ENCODE measurements at regions not wholly inside any gene's neighbourhood (a gene's known extent, or its start where the extent isn't known, plus 50 kb on each side); places are given as distances from the start of the nearest gene placed in this dataset.

GRCh38 chr2:213224366-213224765 is 59.9 kb upstream of the SPAG16 start:
- TF ChIP-seq, protein P1, sequence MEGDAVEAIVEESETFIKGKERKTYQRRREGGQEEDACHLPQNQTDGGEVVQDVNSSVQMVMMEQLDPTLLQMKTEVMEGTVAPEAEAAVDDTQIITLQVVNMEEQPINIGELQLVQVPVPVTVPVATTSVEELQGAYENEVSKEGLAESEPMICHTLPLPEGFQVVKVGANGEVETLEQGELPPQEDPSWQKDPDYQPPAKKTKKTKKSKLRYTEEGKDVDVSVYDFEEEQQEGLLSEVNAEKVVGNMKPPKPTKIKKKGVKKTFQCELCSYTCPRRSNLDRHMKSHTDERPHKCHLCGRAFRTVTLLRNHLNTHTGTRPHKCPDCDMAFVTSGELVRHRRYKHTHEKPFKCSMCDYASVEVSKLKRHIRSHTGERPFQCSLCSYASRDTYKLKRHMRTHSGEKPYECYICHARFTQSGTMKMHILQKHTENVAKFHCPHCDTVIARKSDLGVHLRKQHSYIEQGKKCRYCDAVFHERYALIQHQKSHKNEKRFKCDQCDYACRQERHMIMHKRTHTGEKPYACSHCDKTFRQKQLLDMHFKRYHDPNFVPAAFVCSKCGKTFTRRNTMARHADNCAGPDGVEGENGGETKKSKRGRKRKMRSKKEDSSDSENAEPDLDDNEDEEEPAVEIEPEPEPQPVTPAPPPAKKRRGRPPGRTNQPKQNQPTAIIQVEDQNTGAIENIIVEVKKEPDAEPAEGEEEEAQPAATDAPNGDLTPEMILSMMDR (IDR thresholded peaks at IDR 0.05), result no peak
- no peak for TF ChIP-seq POLR2A (IDR thresholded peaks at IDR 0.05)

Measured in thyroid gland (tissue), 4 donors.